ENCODE measurements at regions not wholly inside any gene's neighbourhood (a gene's known extent, or its start where the extent isn't known, plus 50 kb on each side); places are given as distances from the start of the nearest gene placed in this dataset.

DNA sequence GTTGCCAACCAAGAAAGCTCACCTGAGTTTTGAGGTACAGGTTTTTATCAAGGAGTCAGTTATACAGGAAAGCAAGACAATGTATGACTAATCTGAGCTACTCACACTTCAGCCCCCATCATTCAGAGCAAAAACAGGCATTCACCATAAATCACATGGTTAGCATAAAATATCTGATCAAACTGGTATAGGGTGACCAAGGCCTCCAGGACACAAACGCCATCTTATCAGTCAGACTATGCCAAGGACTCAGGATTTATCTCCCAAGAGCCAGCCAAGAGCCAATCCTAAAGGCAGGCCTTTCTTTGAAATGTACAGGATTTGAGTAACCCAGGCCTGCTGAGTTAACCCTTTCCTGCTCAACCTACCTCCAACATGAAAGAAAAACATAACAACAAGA is 313.0 kb upstream of the NREP start:
- TF ChIP-seq, protein P1, sequence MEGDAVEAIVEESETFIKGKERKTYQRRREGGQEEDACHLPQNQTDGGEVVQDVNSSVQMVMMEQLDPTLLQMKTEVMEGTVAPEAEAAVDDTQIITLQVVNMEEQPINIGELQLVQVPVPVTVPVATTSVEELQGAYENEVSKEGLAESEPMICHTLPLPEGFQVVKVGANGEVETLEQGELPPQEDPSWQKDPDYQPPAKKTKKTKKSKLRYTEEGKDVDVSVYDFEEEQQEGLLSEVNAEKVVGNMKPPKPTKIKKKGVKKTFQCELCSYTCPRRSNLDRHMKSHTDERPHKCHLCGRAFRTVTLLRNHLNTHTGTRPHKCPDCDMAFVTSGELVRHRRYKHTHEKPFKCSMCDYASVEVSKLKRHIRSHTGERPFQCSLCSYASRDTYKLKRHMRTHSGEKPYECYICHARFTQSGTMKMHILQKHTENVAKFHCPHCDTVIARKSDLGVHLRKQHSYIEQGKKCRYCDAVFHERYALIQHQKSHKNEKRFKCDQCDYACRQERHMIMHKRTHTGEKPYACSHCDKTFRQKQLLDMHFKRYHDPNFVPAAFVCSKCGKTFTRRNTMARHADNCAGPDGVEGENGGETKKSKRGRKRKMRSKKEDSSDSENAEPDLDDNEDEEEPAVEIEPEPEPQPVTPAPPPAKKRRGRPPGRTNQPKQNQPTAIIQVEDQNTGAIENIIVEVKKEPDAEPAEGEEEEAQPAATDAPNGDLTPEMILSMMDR (IDR thresholded peaks at IDR 0.05), result no peak
- TF ChIP-seq POLR2A (IDR thresholded peaks at IDR 0.05), result no peak
